NCI-H526 (cell line): ENCODE measurements at regions not wholly inside any gene's neighbourhood (a gene's known extent, or its start where the extent isn't known, plus 50 kb on each side); places are given as distances from the start of the nearest gene placed in this dataset.
"Not testable (repeated sequence)": the region's sequence is repeated elsewhere in the genome, so short reads cannot be mapped to it uniquely, and the experiment has no call there.

ENCODE experiments used
- DNase-seq, 2 experiments: peaks; one replicate each; lab custom pipeline; 2025; lab: John Stamatoyannopoulos, UW

DNA sequence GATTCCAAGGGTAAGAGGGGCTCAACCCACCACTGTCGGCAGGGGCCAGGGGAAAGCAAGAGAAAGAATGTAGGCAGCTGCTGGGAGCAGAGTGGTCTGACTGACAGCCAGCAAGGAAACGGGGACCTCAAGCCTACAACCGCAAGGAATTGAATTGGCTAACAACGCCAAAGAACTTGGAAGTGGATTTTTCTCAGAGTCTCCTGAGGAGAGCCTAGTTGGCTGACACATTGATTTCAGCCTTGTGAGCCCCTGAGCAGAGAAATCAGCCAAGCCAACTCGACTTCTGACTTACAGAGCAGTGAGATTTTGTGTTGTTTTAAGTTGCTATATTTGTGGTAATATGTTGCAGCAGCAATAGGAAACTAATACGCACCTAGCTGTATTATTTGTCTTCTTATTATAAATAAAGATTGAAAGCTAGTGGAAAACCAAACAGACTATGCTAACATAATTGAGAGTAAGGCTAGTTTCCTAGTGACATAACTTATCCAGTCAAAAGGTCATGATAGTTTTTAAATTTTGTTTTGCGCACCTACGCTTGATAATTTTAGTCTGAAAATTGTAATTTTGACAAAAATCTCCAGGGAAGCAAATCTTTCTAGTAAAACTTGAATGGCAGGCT is 145.8 kb upstream of the HCCS start:
- DNase-seq, result no peak

DNA sequence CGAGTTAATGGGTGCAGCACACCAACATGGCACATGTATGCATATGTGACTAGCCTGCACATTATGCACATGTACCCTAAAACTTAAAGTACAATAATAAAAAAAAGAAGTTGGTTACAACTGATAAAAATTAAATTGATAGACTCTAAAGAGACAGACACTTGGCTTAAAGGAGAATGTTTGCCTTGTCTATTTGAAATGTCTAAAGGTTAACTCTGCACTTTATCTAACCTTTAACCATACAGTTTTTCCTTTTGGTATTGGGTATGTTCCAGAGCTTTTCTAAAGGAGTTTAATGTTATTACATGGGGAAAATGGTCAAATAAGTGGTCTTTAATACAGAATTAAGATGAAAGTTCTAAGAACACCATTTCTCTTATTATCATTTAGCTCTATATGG is 145.1 kb upstream of the HCCS start:
- DNase-seq, result no peak

DNA sequence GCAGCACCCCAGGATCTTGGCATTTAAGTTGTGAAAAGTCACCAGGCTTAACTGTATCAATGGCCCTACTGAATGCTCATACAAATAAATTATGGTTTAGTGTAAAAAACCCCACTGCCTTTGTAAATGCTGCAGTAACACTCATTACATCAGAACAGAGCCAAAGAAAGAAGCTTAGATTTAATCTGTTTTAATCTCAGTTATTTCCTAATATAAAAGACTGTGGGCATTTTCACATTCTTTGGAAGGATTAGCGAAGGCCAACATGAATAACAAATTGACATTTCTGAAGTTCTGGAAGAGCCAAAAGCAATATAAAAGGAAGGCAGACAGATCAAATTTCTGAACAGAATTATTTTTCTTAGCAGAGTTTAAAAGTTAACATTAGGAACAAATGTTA is 140.0 kb upstream of the HCCS start:
- no peak for DNase-seq

DNA sequence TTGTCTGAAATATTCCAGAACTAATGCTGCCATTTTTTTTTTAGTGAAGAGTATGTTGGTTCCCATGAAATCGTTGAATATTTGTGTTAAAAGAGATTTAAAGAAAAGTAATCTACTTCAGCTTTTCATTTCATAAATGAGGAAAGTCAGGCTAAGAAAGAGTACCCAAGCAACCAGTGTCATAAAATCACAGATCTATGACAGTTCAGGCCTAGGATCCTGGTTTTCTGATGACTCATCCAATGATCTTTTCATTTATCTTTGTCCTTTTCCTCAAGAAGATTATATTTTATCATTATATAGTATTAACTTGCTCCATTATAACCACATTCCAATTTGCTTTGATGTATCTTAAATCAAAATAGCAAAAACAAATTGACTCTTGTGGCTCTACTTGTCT is 139.4 kb upstream of the HCCS start:
- no peak for DNase-seq

DNA sequence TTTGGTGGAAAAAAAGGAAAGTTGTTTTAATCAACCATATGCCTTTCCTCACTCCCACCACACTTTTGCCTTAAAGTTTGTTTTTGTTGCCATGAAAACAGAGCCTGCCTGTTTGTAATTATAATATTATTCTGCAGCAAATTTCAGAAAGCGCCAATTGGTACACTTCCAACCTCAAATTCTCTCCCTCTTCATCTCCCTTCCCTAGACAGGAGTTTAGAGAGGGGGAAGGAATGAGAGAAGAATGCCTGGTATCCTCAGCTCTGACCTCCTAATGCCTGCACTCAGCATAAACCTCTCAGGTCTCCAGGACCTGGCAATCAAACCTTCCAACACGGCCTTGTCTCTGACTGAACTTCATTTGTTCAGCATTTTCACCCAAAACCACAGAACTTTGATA is 138.4 kb upstream of the HCCS start:
- no peak for DNase-seq

DNA sequence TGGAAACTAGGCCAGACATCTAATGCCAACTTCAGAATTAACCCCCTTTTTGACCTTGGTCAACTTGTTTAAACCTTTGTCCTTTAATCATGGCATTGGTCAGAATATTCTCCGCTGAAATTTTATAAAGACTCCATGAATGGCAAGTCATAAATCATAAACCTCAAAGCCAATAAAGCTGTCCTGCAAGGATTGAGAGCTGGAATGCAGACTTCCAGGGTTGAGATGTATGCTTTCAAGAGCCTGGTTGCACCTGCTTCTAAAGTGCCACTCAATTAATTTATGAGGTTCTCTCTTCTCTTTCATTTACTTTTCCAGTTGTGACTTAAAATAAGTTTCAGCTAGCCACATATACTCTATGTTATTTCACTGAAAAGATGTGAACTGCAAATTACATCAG is 136.2 kb upstream of the HCCS start:
- DNase-seq, result no peak

DNA sequence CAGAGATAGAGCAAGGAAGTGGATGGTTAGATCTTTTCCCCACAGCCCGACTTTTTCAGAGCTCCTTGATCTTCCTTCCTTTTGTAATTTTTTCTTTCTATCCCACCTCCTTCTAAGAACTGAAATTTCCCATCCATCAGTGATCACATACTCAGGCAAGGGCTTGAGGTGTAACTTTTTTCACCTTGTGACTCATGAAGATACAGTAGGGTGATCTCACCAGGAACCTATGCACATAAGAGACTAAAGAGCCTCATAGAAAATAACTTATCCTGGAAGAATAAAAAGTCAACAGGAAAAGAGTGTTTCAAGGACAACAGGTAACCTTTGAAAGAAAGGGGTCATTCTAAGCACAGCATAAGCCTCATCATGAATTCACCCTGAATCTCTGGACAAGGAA is 131.2 kb upstream of the HCCS start:
- DNase-seq, result no peak

DNA sequence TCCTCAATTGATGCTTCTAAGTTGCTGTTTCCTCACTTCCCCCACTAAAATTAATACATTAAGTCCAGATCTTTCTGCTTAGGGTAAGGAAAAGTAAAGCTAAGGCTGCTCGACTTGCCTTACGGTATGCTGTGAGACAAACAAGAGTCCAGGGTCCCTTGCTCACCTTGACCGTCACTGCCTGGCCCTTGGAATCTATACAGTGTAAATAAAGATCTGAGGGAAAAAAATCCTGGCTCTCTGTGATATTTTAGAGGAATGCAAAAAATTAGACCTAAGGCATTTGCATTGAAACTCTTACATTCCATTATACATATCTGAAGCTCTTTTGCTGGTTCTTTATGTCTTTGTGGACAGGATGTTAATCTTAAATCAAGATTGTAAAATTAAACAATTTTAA is 129.6 kb upstream of the HCCS start:
- no peak for DNase-seq

DNA sequence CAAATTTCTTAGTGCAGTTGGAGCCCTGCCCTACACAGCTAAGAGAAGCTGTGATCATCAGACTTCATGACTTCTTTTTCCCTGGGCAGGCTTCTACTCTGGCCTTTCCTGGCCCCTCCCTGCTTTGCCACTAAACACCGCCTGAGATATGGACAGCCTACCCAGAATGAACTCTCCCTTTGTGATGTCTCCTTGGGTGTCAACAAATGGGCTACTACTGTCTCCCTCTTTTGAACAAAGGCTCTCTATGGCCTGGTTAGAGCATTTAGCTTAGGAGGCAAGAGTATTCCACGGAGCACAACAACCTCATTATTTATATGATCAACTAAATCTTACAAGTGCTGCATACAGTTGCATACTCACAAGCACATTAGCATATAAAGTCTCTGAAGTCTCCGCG is 127.6 kb upstream of the HCCS start:
- no peak for DNase-seq

DNA sequence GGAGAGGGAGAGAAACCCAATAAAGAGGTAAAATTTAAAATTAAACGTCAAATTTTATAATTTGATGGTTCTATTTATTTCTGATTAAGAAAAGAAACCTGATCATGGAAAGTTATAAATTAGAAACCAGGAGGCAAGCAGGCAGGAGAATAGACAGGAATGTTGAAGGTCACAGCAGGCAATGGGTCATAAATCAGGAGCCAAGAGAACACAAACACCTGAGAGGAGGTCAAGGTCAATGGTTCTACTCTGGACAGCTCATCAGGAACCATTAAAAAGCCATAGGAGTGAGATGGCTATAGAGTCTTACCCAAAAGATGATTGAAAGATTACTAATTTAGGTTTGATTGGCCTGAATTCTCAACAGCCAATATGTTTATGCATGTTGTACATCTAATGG is 126.9 kb upstream of the HCCS start:
- DNase-seq, result no peak

DNA sequence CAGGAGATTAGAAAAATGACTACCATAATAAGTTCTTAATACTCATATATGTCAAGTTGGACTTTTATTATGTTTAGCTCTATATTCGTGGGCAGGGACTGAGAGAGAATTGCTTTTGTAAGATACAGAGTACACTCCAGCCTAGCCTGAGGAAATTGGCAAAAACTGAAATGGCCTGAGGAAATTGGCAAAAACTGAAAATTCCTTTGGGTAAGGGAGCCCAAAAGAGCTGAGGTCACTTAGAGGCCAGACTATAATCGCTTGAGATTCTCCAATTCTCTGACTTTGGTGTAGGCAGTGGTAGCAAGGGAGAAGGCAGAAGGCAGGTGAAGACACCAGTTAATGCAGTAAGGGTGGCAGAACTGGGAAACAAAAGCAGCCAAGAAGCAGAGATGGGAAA is 124.5 kb upstream of the HCCS start:
- DNase-seq, result no peak

DNA sequence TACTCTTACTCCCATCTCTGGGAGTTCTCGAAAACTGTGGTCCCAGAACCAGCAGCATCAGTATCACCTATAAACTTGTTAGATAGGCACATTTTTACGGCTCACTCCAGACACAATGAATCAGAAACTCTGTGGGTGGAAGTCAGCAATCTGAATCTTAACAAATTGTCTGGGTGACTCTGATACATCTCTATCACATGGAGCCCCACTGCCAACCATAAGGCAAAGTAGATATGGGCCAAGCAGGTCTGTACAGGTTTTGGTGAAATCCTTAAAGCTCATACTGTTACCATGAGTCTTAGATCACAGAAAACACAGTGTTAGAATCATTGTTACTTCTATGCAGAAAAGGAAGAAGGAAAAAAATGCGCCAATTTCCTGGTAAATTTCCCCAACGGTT is 122.5 kb upstream of the HCCS start:
- no peak for DNase-seq

DNA sequence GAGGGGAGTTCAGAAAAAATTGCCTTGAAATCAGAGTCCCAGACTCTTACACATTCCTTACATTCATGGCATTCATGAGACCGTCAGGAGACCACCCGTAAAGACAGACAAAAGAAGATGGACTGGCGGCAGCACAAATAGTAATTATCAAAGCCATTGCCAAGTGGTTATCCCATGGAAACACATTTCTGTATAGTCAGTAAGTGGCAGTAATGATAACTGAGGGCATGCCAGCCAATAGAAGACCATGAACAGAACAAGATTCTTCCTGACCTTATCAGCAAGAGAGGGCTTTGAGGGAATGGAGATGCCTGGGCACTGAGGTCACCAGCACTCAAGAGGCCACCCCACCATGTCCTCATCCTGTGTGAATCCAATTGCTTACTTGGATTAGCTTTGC is 121.7 kb upstream of the HCCS start:
- DNase-seq, result no peak

DNA sequence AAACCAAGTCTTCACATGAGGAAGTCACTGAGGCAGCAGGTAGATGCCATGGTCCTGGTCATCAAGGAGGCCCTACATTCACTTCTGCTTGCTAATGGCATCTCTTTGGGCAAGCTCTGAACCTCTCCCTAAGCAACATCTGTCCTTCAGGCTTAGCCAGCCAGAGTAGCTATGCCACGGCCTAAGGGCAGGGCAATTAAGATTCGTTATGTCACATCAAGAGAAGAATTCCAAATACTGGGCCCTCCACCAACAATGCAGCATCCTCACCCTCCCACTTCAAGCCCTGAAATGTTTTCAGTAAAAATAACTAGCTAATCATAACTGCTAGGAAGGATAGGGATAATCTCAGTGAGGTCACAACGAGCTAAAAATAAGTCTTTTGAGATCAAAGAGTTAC is 120.7 kb upstream of the HCCS start:
- DNase-seq, result no peak

DNA sequence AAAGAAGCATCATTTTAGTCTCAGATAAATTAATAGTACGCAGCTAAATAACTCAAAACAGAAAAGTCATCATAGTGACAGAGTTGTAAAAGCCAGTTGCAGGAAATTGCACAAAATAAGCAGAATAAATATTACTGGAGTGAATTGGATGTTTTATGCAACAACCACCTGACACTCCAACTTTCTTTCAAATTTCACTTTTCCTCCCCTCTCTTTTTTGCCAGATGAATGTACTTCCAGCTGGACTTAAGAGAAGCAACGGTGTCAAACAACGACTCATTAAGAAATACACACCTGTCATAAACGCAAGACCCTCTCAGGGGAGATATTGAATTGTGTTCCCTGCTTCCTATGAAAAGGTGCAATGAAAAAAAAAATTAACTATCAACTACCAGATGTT is 120.2 kb upstream of the HCCS start:
- DNase-seq, result no peak

DNA sequence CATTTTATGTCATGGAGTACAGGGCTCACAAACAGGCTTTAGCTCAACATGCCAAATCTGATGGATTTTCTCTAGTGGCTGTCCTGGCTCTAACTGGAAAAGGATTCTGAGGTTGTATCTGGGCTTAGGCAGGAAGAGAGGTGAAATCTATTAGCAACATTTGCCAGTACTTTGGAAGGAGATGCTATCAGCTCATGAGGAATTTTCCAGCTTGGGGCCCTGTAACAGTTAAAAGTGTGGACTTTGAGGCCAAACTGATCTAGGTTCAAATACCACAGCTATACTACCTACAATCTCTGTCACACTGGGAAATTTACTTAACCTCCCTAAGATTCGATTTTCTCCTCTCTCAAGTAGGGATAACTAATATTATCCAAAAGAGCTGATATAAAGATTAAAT is 119.0 kb upstream of the HCCS start:
- no peak for DNase-seq

DNA sequence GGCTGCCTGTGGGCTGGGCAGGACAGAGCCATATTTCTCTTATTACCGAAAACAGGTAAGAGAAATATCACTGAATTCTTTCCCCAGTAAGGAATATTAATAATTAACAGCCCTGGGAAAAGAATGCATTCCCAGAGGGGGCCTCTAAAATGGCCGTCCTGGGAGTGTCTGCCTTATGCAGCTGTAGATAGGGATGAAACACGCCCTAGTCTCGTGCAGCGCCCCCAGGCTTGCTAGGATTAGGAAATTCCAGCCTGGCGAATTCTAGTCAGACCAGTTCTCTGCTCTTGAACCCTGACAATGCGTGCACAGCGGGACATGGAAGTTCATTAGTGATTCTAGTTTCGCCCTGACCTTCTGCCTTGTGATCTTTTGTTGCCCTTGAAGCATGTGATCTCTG is 104.1 kb upstream of the HCCS start:
- not testable (repeated sequence) for DNase-seq

DNA sequence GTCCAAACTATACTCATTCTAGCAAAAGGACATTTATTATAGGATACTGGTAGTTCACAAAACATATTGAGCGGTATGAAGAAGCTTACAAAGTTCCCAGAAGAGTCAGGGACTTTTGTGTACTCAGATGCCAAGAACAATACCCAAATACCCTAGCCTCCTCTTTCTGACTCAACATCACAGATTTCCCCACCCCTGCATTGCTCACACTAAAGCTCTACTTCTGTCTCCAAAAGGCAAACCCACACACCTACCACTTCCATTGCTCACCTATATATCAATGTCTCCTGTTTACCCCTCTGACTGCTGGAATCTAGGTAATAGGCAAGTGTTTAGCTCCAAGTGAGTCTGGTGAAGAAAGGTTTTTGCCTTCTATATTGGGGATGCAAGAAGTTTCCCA is 100.7 kb upstream of the HCCS start:
- DNase-seq, result no peak

DNA sequence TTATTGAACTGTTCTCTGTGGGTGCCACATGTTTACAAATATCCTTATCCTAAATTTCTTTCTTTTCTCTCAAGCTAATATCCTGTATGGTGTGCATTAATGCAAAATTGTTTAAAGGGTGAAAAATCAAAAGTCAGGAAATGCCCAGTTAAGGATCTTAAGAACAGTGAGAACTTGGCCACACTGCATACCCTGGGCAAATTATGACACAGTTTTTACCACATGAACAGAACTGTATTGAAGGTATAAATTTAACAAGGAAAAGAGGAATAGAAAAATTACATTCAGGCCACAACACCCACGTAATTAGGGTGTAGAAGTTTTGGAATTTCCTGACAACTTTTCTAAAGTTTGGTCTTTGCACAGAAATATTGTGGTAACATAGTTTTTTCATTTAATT is 94.4 kb upstream of the HCCS start:
- no peak for DNase-seq

DNA sequence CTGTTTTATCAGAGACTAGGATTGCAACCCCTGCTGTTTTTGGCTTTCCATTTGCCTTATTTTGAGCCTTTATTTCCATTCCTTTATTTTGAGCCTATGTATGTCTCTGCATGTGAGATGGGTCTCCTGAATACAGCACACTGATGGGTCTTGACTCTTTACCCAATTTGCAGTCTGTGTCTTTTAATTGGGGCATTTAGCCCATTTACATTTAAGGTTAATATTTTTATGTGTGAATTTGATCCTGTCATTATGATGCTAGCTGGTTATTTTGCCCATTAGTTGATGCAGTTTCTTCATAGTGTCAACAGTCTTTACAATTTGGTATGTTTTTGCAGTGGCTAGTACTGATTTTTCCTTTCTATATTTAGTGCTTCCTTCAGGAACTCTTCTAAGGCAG is 88.5 kb upstream of the HCCS start:
- not testable (repeated sequence) for DNase-seq

DNA sequence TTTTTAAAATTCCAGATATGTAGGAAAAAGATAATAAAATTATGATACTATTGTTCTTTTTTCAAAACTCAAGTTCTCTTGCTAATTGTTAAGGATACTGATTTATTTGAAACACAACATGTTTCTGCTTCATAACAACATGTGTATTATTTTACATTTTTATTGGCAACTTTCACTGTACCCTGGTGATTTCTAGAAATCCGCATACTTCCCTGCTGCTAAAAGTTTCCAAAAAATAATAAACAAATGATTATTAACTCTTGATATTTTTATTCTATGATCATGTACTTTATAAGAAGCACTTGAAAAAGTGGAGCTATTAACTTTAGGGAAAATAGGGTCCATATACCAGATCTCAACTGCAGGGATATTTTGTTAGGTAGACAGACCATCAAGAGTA is 71.2 kb upstream of the HCCS start:
- DNase-seq, result no peak

DNA sequence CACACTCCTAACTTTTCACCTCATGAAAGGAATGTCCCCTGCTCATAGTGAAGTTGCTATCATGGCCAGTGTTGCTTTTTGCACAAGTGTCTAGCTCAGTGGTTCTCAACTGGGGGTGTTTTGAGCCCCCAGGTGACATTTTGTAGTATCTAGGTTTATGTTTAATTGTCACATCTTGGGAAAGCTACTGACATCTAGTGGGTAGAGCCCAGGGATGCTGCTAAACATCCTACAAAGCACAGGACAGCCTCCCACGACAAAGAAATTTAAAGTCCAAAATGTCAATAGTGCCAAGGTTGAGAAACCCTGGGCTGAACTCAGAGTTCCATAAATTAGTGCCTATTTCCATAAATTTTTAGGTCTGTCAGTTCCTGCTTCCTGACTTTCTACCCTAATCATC is 70.7 kb upstream of the HCCS start:
- DNase-seq, result no peak

DNA sequence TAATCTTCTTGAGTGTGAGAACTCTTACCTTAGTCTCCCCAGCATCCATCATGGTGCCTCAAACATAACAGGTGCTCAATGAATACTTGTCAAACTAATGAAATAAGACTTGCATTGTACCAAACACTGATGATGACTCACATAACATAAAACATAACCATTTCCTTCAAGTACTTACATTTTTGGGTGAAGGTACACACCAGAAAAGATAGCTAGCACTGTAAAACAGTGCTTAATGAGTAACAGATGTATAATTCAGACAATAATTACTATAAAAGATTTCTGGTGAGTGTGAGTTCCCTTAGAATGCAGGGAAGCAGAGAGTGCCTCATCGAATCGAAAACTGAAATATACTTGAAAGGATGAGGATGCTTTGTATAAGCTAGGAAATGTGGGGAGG is 70.1 kb upstream of the HCCS start:
- DNase-seq, result no peak

DNA sequence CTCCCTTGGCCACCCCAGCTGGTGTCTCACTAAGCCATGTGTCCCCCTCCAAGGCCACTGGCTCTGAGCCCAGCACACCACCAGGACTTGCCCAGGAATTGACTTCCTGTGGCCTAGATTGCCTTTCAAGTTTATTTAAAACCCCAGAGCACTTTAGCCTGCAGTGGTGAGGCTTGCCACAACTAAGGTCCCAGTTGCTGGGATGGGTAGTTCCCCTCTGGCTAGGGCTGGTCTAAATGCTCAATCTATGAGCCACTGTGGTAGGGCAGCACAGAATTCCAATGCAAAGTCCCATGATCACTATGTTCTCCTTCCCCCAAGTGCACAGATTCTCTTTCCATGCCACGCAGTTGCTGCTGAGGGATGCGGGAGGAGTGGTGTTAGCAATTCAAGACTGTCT is 61.1 kb upstream of the HCCS start:
- DNase-seq, result no peak

DNA sequence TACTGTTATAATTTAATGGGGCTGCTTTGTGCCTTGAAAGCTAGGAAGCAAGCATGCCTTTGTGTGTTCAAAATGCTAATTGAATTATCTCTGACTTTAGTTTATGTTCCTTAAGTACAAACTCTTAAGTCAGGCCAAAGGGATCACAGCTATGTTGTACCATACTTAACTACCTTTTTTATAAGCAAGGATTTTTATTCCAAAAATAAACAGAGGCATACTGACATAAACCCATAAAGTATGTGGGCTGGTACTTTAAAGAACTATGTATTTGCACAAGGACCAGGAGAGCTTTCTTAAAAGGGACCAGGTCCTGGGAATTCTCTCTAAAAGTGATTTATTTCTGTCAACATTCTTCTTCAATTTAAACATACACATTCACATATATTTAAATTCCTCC is 57.8 kb upstream of the HCCS start:
- DNase-seq, result no peak
